Activated CD4-positive, alpha-beta T cell treated with anti-CD3 and anti-CD28 coated beads, Interleukin-2, amount 10 ng/mL, durations not matched to agents 7 days and 5 days (primary cell): ENCODE measurements at regions not wholly inside any gene's neighbourhood (a gene's known extent, or its start where the extent isn't known, plus 50 kb on each side); places are given as distances from the start of the nearest gene placed in this dataset.
"Not testable (repeated sequence)": the region's sequence is repeated elsewhere in the genome, so short reads cannot be mapped to it uniquely, and the experiment has no call there.

Source experiments
- CTCF ChIA-PET: fragments of 350-600 bp; sonication (Branson Sonifier 250); formaldehyde crosslinking; loops from one replicate; lab custom pipeline; 2021; ENCODE audit warnings: antibody characterized with exemption; lab: Charles Lee
- POLR2A ChIA-PET: fragments of 350-600 bp; sonication (Branson Sonifier 250); formaldehyde crosslinking; loops from one replicate; lab custom pipeline; 2021; ENCODE audit warnings: antibody characterized with exemption; lab: Charles Lee
- DNase-seq: peaks from one replicate; pipeline ENCODE4 v3.0.0-alpha.2; 2020
- H3K27ac Mint-ChIP-seq: one replicate; pipeline ENCODE4 v1.8.0; 2021; ENCODE audit warnings: mild to moderate bottlenecking, moderate library complexity, mixed read lengths
- H3K27me3 Mint-ChIP-seq: one replicate; pipeline ENCODE4 v1.8.0; 2021; ENCODE audit warnings: mixed read lengths
- H3K36me3 Mint-ChIP-seq: one replicate; pipeline ENCODE4 v1.8.0; 2021; ENCODE audit warnings: low read depth, mixed read lengths
- H3K4me1 Mint-ChIP-seq: one replicate; pipeline ENCODE4 v1.8.0; 2021; ENCODE audit warnings: mixed read lengths
- H3K4me3 Mint-ChIP-seq: one replicate; pipeline ENCODE4 v1.8.0; 2021; ENCODE audit warnings: mild to moderate bottlenecking, moderate library complexity, mixed read lengths
- H3K9me3 Mint-ChIP-seq: one replicate; pipeline ENCODE4 v1.8.0; 2021; ENCODE audit warnings: mixed read lengths

DNA sequence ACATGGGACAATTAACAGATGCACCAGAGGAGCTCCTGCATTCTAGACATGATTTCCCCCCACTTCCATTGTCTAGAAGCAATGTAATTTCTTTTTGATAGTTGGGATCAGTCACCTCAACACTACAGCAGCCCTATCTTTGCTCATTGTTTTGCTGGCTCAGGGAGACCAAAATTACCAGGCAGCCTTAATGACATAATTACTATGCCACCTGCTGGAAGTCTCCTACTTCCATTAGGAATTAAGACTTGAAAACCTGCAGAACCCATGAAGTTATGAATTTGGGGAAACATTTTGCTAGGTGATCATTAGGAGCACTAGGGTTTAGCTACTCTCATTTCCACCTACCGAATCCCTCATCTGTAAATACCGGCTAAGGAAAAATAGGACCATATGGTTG, 312.0 kb upstream of the CA10 start:
- CTCF ChIA-PET: no interaction called here
- Mint-ChIP-seq H3K27me3 (no peaks in the 10 kb centered on the region), H3K36me3 (no peaks in the 10 kb centered on the region), H3K4me3 (no peak overlapping the region), H3K4me1 (no peaks in the 10 kb centered on the region), H3K27ac (no peak overlapping the region), H3K9me3 (peaks cover 3% of the 10 kb centered on the region)
- no peak for DNase-seq
- POLR2A ChIA-PET: no interaction called here

DNA sequence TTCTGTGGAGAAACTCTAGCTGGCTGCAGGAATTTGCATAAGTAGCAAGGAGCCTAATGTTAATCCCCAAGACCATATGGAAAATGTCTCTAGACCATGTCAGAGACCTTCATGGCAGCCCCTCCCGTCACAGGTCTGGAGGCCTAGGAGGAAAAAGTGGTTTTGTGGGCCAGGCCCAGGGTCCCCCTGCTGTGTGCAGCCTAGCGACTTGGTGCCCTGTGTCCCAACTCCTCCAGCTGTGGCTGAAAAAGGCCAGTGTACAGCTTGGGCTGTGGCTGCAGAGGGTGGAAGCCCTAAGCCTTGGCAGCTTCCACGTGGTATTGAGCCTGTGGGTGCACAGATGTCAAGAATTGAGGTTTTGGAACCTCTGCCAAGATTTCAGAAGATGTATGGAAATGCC, 306.9 kb upstream of the CA10 start:
- H3K27ac Mint-ChIP-seq: no peak overlapping the region
- H3K9me3 Mint-ChIP-seq: peaks cover 6% of the 10 kb centered on the region
- H3K4me1 Mint-ChIP-seq: no peaks in the 10 kb centered on the region
- H3K4me3 Mint-ChIP-seq: no peak overlapping the region
- ChIA-PET POLR2A (no interaction called here), CTCF (no interaction called here)
- H3K27me3 Mint-ChIP-seq: no peaks in the 10 kb centered on the region
- DNase-seq: no peak
- no peaks in the 10 kb centered on the region for H3K36me3 Mint-ChIP-seq

DNA sequence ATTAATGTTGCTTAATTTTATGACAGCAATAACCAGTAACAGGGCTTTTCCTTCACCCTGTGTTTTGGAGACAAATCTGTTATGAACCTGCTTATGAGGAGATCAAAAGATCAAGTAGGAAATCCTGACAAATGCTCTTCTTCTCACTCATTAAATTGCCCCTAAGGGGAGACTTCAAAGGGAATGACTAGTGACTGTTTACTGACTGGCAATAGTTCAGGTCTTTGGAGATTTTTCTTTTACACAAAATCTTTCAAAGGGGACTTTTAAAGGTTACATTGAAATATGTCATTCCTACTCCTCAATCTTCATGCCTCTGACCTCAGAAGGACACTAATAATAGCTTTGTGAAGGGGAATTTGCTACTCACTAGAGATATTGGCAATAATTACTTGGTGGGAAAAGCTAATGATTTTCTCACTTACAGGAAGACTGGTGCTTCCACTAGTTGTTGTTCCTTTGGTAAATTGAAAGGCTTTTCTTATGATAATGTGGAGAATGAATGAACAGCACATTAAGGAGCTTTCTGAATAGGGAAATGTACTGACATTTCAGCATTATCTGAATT, 292.9 kb upstream of the CA10 start:
- H3K27me3 Mint-ChIP-seq: no peaks in the 10 kb centered on the region
- peaks cover 4% of the 10 kb centered on the region for H3K9me3 Mint-ChIP-seq
- H3K4me3 Mint-ChIP-seq: no peak overlapping the region
- ChIA-PET CTCF (interaction anchor here (1.3 kb wide), 1 partner anchor 9 kb away, joined by 3 read pairs; no protein-coding TSS in a partner anchor), POLR2A (no interaction called here)
- no peaks in the 10 kb centered on the region for H3K4me1 Mint-ChIP-seq
- no peak for DNase-seq
- no peaks in the 10 kb centered on the region for H3K36me3 Mint-ChIP-seq
- H3K27ac Mint-ChIP-seq: no peak overlapping the region

DNA sequence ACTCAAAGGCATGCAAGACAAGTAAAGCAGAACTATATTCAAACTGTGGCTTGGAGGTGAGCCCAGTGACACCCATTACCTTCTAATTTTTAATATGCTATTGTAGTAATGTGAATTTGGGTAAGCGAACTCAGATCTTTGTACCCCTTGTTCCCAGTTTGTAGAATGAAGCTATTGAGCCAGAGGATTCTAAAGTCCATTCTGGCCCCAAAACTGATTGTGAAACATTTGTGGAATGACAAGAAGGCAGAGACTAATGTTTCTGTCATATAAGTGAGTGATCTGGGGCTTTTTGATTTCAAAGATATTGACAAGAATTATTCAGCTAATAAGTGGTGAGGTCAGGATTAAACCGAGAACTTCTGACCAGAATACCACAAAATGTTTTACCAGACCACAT, 283.8 kb upstream of the CA10 start:
- H3K36me3 Mint-ChIP-seq: no peaks in the 10 kb centered on the region
- peaks cover 7% of the 10 kb centered on the region for H3K9me3 Mint-ChIP-seq
- no peak for DNase-seq
- CTCF ChIA-PET: interaction anchor here (1.1 kb wide), 1 partner anchor 9 kb away, joined by 3 read pairs; no protein-coding TSS in a partner anchor
- no peaks in the 10 kb centered on the region for H3K27me3 Mint-ChIP-seq
- POLR2A ChIA-PET: no interaction called here
- no peak overlapping the region for H3K4me3 Mint-ChIP-seq
- H3K27ac Mint-ChIP-seq: no peak overlapping the region
- H3K4me1 Mint-ChIP-seq: no peaks in the 10 kb centered on the region

DNA sequence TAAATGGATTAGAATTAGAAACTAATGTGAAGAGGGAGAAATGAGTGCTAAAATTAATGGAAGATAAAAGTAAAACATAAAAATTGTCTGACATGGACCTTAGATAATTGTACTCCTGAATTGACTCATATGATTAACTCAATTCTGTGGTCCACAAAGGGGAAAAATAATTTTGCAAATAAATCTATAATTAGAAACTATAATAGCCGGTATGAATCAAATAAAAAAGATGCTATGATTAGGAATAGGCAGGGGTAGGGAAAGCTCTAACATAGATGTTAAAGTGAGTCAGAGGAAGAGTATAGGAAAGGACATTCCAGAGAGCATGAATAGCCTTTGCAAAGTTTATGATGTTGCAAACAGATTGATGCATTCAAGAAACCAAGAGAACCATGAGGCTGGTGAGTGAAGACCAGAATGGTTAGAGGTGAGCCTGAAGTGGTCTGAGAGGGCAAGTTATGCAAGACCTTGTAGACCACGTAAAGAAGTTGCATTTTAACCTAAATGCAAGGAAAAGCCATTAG, 262.1 kb upstream of the CA10 start:
- ChIA-PET POLR2A (no interaction called here), CTCF (no interaction called here)
- H3K9me3 Mint-ChIP-seq: peaks cover 4% of the 10 kb centered on the region
- H3K4me1 Mint-ChIP-seq: no peaks in the 10 kb centered on the region
- DNase-seq: no peak
- H3K4me3 Mint-ChIP-seq: no peak overlapping the region
- no peaks in the 10 kb centered on the region for H3K36me3 Mint-ChIP-seq
- no peak overlapping the region for H3K27ac Mint-ChIP-seq
- H3K27me3 Mint-ChIP-seq: no peaks in the 10 kb centered on the region

DNA sequence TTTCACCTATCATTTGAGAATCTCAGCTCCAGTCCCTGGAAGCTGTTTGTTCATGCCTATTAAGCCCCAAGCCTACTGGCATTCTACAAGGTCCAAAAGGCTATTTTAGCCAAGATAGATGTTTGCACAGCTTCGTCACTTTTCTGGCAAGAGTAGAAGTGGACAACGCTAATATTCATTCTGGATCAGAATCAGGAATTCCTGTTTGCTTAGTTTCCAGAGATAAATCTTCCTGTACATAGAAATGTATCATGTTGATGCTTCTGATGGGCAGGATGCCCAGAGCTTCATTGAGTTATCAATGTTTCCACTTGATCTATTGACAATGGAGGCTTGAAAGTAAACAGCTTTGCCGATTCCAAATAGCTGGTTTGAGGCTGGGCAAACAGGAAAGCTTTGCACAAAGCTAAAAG, 260.7 kb upstream of the CA10 start:
- no peaks in the 10 kb centered on the region for H3K27me3 Mint-ChIP-seq
- no peak overlapping the region for H3K27ac Mint-ChIP-seq
- no peak for DNase-seq
- no peaks in the 10 kb centered on the region for H3K9me3 Mint-ChIP-seq
- CTCF ChIA-PET: no interaction called here
- no peaks in the 10 kb centered on the region for H3K36me3 Mint-ChIP-seq
- POLR2A ChIA-PET: no interaction called here
- H3K4me3 Mint-ChIP-seq: no peak overlapping the region
- no peaks in the 10 kb centered on the region for H3K4me1 Mint-ChIP-seq

DNA sequence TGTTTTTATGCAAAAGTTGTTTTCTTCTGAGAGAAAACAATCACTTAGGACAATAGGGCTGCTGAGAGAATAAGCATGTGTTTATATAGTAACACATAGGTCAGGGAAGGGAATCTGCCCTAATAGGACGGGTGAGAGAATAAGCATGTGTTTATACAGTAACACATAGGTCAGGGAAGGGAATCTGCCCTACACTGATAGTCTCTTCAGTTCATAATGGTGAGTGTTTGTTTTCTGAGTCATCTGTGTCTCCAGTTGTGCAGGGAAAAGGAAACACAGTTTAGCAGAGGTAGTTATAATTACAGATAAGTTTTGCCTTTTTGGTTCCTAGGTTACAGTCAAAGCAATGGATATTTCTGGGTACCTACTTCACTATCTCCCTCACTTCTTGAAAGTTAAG, 252.3 kb upstream of the CA10 start:
- CTCF ChIA-PET: no interaction called here
- POLR2A ChIA-PET: no interaction called here
- Mint-ChIP-seq H3K9me3 (no peaks in the 10 kb centered on the region), H3K4me3 (no peak overlapping the region), H3K27me3 (no peaks in the 10 kb centered on the region), H3K27ac (no peak overlapping the region), H3K4me1 (no peaks in the 10 kb centered on the region), H3K36me3 (no peaks in the 10 kb centered on the region)
- DNase-seq: no peak

DNA sequence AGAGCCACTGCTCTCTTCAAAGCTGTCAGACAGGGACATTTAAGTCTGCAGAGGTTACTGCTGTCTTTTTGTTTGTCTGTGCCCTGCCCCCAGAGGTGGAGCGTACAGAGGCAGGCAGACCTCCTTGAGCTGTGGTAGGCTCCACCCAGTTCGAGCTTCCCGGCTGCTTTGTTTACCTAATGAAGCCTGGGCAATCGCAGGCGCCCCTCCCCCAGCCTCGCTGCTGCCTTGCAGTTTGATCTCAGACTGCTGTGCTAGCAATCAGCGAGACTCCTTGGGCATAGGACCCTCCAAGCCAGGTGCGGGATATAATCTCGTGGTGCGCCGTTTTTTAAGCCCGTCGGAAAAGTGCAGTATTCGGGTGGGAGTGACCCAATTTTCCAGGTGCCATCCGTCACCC, 250.7 kb upstream of the CA10 start:
- CTCF ChIA-PET, H3K4me1 Mint-ChIP-seq, POLR2A ChIA-PET, DNase-seq, H3K9me3 Mint-ChIP-seq, H3K36me3 Mint-ChIP-seq, H3K27ac Mint-ChIP-seq, H3K27me3 Mint-ChIP-seq, H3K4me3 Mint-ChIP-seq: not testable (repeated sequence)

DNA sequence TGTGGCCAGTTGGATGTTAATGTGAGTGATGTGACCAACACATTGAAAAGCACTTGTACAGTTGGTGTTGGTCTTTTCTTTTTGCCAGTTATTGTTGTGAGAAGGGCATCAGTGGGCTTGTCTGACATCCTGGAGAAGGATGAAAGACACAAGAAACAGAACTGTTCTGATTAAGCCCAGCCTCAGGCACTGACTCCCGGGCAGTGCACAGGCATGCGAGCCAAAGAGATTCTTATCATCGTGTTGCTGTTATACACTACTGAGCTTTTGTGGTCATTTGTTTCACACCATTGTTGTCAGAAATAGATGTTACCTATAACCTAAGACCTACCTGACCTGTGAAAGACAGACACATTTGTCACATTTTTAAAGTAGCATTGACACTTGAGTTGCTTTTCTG, 236.8 kb upstream of the CA10 start:
- POLR2A ChIA-PET: no interaction called here
- H3K27ac Mint-ChIP-seq: no peak overlapping the region
- CTCF ChIA-PET: no interaction called here
- H3K36me3 Mint-ChIP-seq: no peaks in the 10 kb centered on the region
- no peaks in the 10 kb centered on the region for H3K27me3 Mint-ChIP-seq
- H3K9me3 Mint-ChIP-seq: peaks cover 4% of the 10 kb centered on the region
- no peaks in the 10 kb centered on the region for H3K4me1 Mint-ChIP-seq
- DNase-seq: no peak
- H3K4me3 Mint-ChIP-seq: no peak overlapping the region

DNA sequence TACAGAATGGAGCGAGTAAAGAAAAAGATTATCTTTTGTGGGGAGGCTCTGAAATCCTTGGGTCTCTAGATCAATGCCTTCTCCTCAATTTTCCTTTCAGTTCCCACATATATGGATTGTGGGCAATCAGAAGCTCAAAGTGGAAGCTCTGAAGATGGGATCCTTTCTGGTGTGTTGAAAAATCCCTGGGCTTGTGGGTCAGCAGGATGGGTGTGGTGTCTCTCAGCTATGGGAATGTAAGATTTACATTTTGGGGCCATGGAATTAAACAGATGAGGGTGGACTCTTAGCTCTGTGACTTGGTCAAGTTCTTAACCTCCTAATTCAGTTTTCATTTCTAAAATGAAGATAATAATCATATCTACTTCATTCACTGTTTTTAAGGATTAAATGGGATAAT, 231.9 kb upstream of the CA10 start:
- no peak overlapping the region for H3K27ac Mint-ChIP-seq
- CTCF ChIA-PET: no interaction called here

DNA sequence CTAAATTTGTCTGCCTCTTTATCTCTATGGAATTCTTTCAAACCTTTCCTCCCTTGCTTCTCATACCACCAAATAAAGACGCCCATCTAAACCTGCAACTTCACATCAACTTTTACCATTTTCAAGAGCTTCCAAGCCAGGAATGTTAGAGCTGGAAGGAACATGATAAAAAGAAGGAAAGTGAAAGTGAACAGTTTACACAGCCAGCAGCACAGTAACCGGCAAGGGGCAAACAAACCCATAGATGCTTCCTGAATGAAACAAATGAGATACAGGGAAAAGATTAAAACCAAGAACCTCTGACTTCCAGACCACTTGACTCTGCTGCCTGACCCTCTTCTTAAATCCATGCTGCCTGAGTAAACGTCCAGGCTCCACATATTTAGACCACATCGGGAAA, 231.1 kb upstream of the CA10 start:
- Mint-ChIP-seq H3K36me3 (no peaks in the 10 kb centered on the region), H3K27me3 (no peaks in the 10 kb centered on the region), H3K27ac (no peak overlapping the region), H3K4me1 (no peaks in the 10 kb centered on the region), H3K9me3 (peaks cover 6% of the 10 kb centered on the region), H3K4me3 (no peak overlapping the region)
- CTCF ChIA-PET: interaction anchor here (1.4 kb wide), 1 partner anchor 8 kb away, joined by 3 read pairs; no protein-coding TSS in a partner anchor
- POLR2A ChIA-PET: no interaction called here
- no peak for DNase-seq

More for the DNA sequence above, 231.9 kb upstream of the CA10 start:
- Mint-ChIP-seq H3K36me3 (no peaks in the 10 kb centered on the region), H3K4me1 (no peaks in the 10 kb centered on the region), H3K9me3 (peaks cover 6% of the 10 kb centered on the region), H3K27me3 (no peaks in the 10 kb centered on the region), H3K4me3 (no peak overlapping the region)
- DNase-seq: no peak
- POLR2A ChIA-PET: no interaction called here

DNA sequence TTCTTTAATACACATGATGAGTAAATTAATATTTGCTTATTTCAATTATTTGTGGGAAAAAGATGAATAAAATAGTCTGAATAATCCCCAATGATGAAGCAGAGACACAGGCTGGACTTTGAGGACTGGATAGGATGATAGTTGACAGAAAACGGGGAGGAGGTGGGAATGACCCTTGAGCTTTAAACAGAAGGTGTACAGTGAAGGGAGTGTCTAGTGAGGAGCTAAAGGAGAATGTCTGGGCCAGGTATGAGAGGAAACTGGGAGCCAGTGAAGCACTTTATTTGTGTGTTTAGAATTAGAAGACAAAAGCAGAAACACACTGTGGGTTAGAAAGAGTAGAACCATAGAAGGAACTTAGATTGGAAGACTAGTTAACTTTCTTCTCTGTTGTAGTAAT, 230.4 kb upstream of the CA10 start:
- H3K27ac Mint-ChIP-seq: no peak overlapping the region
- no peaks in the 10 kb centered on the region for H3K36me3 Mint-ChIP-seq
- H3K4me1 Mint-ChIP-seq: no peaks in the 10 kb centered on the region
- no peak for DNase-seq
- no peaks in the 10 kb centered on the region for H3K27me3 Mint-ChIP-seq
- ChIA-PET POLR2A (no interaction called here), CTCF (interaction anchor here (1.4 kb wide), 1 partner anchor 9 kb away, joined by 3 read pairs; no protein-coding TSS in a partner anchor)
- H3K4me3 Mint-ChIP-seq: no peak overlapping the region
- H3K9me3 Mint-ChIP-seq: peaks cover 6% of the 10 kb centered on the region

DNA sequence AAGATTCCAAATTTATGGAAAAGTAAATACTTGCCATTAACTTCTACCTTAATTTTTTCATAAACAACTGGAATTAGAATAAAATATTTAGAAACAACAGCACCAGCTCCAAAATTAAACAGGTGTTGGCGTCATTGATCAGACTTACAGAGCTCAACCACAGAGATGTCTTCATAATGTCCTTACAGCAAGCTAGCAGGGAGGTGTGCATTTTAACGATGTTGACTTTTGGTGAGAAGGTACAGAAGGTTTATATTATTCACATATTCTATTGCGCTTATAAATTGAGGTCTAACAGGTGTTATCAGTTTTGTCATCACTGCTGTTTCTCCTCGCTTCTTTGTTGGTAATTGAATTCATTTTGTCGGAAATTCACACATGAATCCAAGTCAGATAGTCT, 226.2 kb upstream of the CA10 start:
- no peak for DNase-seq
- H3K4me3 Mint-ChIP-seq: no peak overlapping the region
- ChIA-PET CTCF (no interaction called here), POLR2A (no interaction called here)
- no peaks in the 10 kb centered on the region for H3K4me1 Mint-ChIP-seq
- no peaks in the 10 kb centered on the region for H3K27me3 Mint-ChIP-seq
- no peaks in the 10 kb centered on the region for H3K36me3 Mint-ChIP-seq
- H3K9me3 Mint-ChIP-seq: peaks cover 6% of the 10 kb centered on the region
- H3K27ac Mint-ChIP-seq: no peak overlapping the region

DNA sequence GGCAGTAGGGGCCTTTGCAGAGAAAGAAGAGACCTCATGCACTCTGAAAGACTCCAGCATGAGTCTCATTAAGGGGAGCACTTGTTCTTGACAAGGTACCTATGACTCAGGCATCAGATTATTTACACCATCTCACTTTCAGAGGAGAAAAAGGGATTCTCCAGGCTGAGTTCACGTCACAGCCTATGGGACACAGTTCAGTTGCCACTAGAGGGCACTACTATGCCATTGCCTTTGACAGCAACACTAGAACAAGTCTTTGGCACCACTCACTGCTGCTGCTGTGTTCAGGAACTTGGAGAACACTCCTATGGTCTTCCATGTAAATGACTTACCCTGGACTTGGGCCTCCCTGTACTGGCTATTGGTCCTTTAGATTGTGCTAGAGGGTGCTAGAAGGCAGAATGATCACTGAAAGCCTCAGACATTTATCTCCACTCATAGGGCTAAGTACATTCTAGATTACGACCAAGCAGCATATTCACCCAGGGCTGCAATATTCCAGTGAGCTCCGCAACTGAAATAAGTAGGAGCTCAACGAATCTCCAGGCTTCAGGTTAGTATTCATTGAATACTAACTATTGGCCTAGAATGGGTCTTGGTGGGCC, 225.1 kb upstream of the CA10 start:
- no peaks in the 10 kb centered on the region for H3K27me3 Mint-ChIP-seq
- no peak overlapping the region for H3K27ac Mint-ChIP-seq
- no peak overlapping the region for H3K4me3 Mint-ChIP-seq
- ChIA-PET POLR2A (no interaction called here), CTCF (no interaction called here)
- H3K36me3 Mint-ChIP-seq: no peaks in the 10 kb centered on the region
- H3K9me3 Mint-ChIP-seq: peaks cover 4% of the 10 kb centered on the region
- no peaks in the 10 kb centered on the region for H3K4me1 Mint-ChIP-seq
- peak; percentile 13 for DNase-seq
